Subcutaneous abdominal adipose tissue (tissue), 5 donors: ENCODE measurements at regions not wholly inside any gene's neighbourhood (a gene's known extent, or its start where the extent isn't known, plus 50 kb on each side); places are given as distances from the start of the nearest gene placed in this dataset.

Source experiments
- H3K27ac ChIP-seq: one replicate; pipeline ENCODE4 v1.7.0; 2013; ENCODE audit warnings: low read depth, mild to moderate bottlenecking, inconsistent platforms, low read length, moderate library complexity
- H3K27me3 ChIP-seq, 5 donors: one replicate each; pipeline ENCODE4 v1.7.0; 2013; ENCODE audit warnings: low read length in 5 of 5, inconsistent platforms in 1 of 5; ENCODE audit not compliant: control insufficient read depth in 5 of 5, insufficient read depth in 4 of 5
- H3K36me3 ChIP-seq, 5 donors: one replicate each; pipeline ENCODE4 v1.7.0; 2013; ENCODE audit warnings: low read length in 5 of 5; ENCODE audit not compliant: control insufficient read depth in 5 of 5, insufficient read depth in 5 of 5
- H3K4me1 ChIP-seq, 5 donors: one replicate each; pipeline ENCODE4 v1.7.0; 2013; ENCODE audit warnings: low read length in 5 of 5, mild to moderate bottlenecking in 3 of 5, moderate library complexity in 1 of 5; ENCODE audit not compliant: control insufficient read depth in 5 of 5, insufficient read depth in 5 of 5
- H3K4me3 ChIP-seq, 5 donors: one replicate each; pipeline ENCODE4 v1.7.0; 2013; ENCODE audit warnings: low read length in 5 of 5, low read depth in 1 of 5
- H3K9ac ChIP-seq, 5 donors: one replicate each; pipeline ENCODE4 v1.7.0; 2013; ENCODE audit warnings: low read length in 5 of 5, mild to moderate bottlenecking in 4 of 5, moderate library complexity in 3 of 5
- H3K9me3 ChIP-seq, 5 donors: one replicate each; pipeline ENCODE4 v1.7.0; 2013; ENCODE audit warnings: low read length in 5 of 5; ENCODE audit not compliant: control insufficient read depth in 5 of 5
- donor health status: healthy.
- donor health status: healthy.
- donor health status: healthy.
- donor health status: healthy.
- donor health status: healthy.

- Histone ChIP-seq H3K4me3 (no peak overlapping the region), H3K27me3 (no peaks in the 10 kb centered on the region), H3K27ac (no peak overlapping the region), H3K9ac (no peak overlapping the region), H3K4me1 (no peaks in the 10 kb centered on the region), H3K36me3 (no peaks in the 10 kb centered on the region), H3K9me3 (peaks cover 0 to 3% (median 0%) of the 10 kb centered on the region in 5 donors)
Observed at GRCh38 chr14:49527221-49527620, 59.0 kb downstream of the RPS29 start.

DNA sequence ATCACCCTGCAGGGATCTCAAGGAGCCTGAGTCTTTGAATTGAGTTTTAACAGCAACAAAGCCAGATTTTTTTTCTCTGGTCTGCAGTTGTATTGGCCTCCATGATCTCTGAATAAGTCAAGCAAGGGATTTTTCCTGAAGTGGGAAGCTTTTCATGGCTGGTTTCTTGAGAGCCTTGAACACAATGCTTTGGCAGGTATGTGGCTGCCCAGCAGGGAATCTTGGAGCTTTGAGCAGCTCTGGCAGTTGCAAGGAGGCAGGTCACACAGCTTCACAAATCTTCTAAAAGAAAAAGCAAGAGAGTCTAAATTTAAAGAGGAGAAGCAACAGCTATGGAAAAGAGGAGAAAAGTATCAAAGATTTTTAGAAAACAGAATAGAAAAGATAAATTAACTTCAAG lies 60.1 kb downstream of the RPS29 start:
- Histone ChIP-seq H3K4me1 (no peaks in the 10 kb centered on the region), H3K36me3 (no peaks in the 10 kb centered on the region), H3K27me3 (no peaks in the 10 kb centered on the region), H3K4me3 (no peak overlapping the region), H3K27ac (no peak overlapping the region), H3K9ac (no peak overlapping the region), H3K9me3 (peaks cover 0 to 3% (median 0%) of the 10 kb centered on the region in 5 donors)

DNA sequence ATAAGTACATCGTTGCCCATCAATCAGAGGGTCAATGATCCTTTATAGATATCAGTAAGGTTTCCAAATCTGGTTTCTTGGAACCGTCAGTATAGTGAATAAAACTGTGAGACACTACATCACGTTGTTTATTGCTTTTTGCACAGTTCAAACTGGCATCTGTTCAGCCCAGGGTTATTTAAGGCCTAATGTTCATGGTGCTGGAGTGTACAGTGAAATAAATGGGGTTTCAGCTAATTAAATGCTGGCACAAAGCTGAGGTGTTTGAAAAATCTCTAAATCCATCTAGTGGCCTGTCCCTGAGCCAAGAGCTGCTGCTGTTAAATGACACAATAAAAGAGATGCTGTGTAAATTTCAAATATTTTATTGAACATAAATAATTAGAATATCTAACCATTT lies 69.9 kb downstream of the RPS29 start:
- Histone ChIP-seq H3K9me3 (no peaks in the 10 kb centered on the region), H3K9ac (no peak overlapping the region), H3K36me3 (no peaks in the 10 kb centered on the region), H3K4me3 (no peak overlapping the region), H3K4me1 (no peaks in the 10 kb centered on the region), H3K27ac (no peak overlapping the region), H3K27me3 (no peaks in the 10 kb centered on the region)

DNA sequence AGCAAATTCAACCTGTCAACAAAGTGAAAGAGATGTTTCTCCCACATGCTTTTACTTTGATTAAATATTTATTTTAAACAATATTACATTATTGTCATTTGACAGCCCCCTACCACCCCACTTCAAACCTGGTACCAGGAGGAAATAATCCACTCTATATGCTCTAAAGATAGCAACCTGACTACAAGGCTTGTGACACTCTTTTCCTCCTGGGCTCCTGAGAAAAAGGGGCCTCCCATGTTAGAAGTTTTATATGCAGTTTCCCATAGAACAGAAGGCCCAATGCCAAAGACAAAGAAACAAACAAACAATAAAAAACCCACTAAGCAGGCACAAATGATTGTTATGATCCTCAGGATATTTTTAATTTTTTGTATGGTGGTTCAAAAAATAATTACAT lies 73.6 kb downstream of the RPS29 start:
- no peak overlapping the region for H3K4me3 ChIP-seq
- peaks cover 0 to 6% (median 2%) of the 10 kb centered on the region in 5 donors for H3K9me3 ChIP-seq
- no peaks in the 10 kb centered on the region for H3K36me3 ChIP-seq
- H3K27ac ChIP-seq, result no peak overlapping the region
- H3K9ac ChIP-seq, result no peak overlapping the region
- no peaks in the 10 kb centered on the region for H3K27me3 ChIP-seq
- H3K4me1 ChIP-seq, result no peaks in the 10 kb centered on the region

DNA sequence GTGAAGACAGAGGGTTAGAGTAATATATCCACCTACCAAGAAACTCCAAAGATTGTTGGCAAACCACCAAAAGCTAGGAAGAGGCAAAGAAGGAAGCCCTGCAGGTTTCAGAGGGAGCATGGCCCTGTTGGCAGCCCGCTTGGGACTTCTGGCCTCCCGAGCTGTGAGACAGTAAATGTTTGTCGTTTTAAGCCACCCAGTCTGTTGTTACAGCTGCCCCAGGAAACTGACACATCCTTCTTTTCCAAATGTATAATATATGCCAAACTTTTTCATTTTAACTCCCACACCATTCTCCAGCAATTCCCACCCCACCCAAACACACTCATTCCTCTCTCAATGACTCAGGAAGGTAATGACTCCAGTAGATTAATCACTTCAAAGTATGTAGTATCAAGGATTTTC lies 74.0 kb downstream of the RPS29 start:
- peaks cover 0 to 6% (median 2%) of the 10 kb centered on the region in 5 donors for H3K9me3 ChIP-seq
- H3K4me1 ChIP-seq, result no peaks in the 10 kb centered on the region

DNA sequence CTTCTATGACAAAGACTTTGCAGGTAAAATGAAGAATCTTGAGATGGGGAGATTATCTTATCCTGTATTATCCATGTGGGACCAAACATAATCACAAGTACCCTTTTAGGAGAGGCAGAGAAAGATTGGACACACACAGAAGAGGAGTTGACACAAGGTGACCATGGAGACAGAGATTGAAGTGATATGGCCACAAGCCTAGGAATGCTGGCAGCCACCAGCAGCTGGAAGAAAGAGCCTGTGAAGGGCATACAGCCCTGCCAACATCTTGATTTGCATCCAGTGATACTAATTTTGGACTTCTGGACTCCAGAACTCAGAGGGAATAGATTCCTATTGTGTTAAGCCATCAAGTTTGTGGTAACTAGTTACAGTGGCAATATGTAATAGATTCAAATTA lies 78.1 kb downstream of the RPS29 start:
- Histone ChIP-seq H3K36me3 (no peaks in the 10 kb centered on the region), H3K27ac (no peak overlapping the region), H3K4me1 (no peaks in the 10 kb centered on the region), H3K9ac (no peak overlapping the region), H3K27me3 (no peaks in the 10 kb centered on the region), H3K4me3 (no peak overlapping the region), H3K9me3 (peaks cover 0 to 6% (median 2%) of the 10 kb centered on the region in 5 donors)

More for the DNA sequence above, 74.0 kb downstream of the RPS29 start:
- no peak overlapping the region for H3K9ac ChIP-seq
- no peaks in the 10 kb centered on the region for H3K27me3 ChIP-seq
- H3K36me3 ChIP-seq, result no peaks in the 10 kb centered on the region
- no peak overlapping the region for H3K4me3 ChIP-seq
- no peak overlapping the region for H3K27ac ChIP-seq

DNA sequence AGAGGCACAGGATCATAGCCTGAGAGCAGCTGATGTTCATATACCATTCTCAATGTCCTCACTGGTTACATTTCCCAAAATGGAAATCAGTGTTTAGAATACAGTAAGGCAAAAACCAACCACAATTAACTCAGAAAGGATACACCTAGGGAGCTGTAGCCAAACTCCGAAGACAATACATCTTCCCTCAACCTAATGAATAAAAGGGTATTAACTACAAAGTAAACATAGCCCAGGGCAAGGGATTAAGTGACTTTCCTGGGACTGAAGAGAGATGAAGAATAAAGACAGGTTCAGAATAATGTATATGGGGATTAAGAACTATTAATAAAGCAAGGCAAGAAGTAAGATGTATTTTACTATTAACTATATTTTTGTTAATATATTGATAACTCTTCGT lies 79.5 kb downstream of the RPS29 start:
- no peak overlapping the region for H3K27ac ChIP-seq
- H3K9ac ChIP-seq, result no peak overlapping the region
- H3K4me1 ChIP-seq, result no peaks in the 10 kb centered on the region
- H3K27me3 ChIP-seq, result no peaks in the 10 kb centered on the region
- H3K9me3 ChIP-seq, result peaks cover 0 to 6% (median 2%) of the 10 kb centered on the region in 5 donors
- no peaks in the 10 kb centered on the region for H3K36me3 ChIP-seq
- H3K4me3 ChIP-seq, result no peak overlapping the region

DNA sequence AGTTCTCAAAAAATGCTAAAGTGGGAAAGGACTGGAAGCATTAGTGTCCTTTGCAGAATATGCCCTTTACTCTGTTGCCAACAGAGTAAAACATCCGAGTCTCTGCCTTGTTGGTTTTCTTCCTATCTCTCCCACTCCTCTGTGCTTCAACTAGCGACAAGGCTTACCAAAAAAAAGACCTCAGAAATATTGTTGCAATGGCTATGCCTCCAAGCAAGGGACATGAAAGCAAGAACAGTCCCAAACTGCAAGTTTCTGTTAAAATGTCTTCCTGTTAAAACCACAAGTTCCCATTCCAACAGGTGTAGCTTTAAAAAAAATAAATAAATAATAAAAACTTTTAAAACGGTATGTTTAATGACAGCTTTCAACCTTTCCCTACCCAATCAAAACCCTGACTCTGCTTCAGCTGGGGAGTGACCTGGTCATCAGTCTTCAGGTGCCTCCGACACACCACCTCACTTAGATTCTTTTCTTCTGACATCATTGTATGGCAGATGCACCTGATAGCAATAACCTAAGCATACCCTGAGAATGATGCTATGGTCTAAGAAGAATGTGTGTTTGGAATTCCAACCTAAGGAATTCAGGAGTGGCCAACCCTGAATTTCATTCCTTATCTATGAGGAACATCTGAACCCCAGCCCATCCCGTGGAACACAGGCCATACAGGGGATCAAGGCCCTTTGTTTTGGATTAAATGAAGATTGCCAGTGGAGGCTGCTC lies 81.0 kb downstream of the RPS29 start:
- Histone ChIP-seq H3K27me3 (peaks cover 0 to 3% (median 0%) of the 10 kb centered on the region in 5 donors), H3K4me1 (no peaks in the 10 kb centered on the region), H3K9me3 (peaks cover 0 to 6% (median 2%) of the 10 kb centered on the region in 5 donors), H3K9ac (no peak overlapping the region), H3K4me3 (no peak overlapping the region), H3K36me3 (no peaks in the 10 kb centered on the region), H3K27ac (no peak overlapping the region)

DNA sequence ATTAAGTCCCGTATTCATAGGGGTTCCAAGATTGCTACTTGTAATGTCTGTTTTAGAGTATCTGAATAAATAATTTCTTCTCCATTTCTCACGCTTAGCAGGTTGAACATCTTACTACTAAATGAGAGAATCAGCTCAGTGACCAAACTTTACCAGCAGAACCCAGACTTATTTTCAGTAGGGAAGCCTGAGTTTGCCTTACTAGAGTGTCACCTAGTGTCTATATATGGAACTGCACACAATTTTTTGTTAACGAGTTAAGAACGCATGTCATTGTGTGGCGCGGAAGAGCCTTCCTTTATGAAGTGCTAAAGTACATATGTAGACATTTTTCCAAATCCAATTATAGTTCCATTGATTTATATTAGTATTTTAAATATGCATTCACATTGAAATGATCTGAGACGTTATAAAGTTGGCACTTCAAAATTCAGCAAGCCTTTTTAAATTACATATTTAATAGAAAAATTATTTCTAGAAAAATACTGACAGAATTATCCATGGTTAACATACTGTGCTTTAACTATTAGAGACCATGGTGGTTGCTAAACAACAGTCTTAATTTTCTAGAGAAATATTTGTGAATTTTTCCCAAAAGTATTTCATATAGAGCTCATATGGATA lies 88.3 kb downstream of the RPS29 start:
- H3K27me3 ChIP-seq, result peaks cover 0 to 3% (median 0%) of the 10 kb centered on the region in 5 donors
- no peaks in the 10 kb centered on the region for H3K9me3 ChIP-seq
- H3K36me3 ChIP-seq, result no peaks in the 10 kb centered on the region
- H3K4me1 ChIP-seq, result no peaks in the 10 kb centered on the region
- no peak overlapping the region for H3K9ac ChIP-seq
- no peak overlapping the region for H3K27ac ChIP-seq
- no peak overlapping the region for H3K4me3 ChIP-seq

- peaks cover 0 to 3% (median 0%) of the 10 kb centered on the region in 5 donors for H3K27me3 ChIP-seq
- no peak overlapping the region for H3K9ac ChIP-seq
- H3K27ac ChIP-seq, result no peak overlapping the region
- no peak overlapping the region for H3K4me3 ChIP-seq
- no peaks in the 10 kb centered on the region for H3K4me1 ChIP-seq
- no peaks in the 10 kb centered on the region for H3K9me3 ChIP-seq
- H3K36me3 ChIP-seq, result no peaks in the 10 kb centered on the region
Observed at GRCh38 chr14:49497267-49497666, 88.9 kb downstream of the RPS29 start.
